ENCODE measurements at regions not wholly inside any gene's neighbourhood (a gene's known extent, or its start where the extent isn't known, plus 50 kb on each side); places are given as distances from the start of the nearest gene placed in this dataset.

DNA sequence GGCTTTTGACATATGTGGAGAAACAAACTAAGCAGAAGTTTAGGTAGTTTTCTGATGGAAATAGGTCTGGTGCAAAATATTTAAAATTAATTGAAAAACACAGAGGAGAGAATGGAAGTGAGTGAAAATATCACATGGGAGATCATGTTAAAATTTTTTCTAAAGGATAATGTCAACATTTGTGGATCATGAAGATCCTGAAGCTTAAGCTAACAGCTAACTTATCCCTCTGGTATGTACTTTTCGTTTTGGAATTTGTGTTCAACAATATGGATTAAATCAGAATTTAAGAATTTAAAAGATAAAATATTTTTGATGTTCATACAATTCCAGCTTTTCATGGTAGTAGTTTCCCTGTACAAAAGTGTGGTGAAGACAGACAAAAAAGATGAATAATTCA, 572.8 kb upstream of the FAM241A start:
- no peaks in the 10 kb centered on the region for H3K27me3 Mint-ChIP-seq (ENCODE audit: low read depth)
- H3K4me1 Mint-ChIP-seq = peaks cover 2% of the 10 kb centered on the region
- peaks cover 19% of the 10 kb centered on the region for H3K9me3 Mint-ChIP-seq
- no peak overlapping the region for H3K27ac Mint-ChIP-seq
- no peak for DNase-seq (ENCODE audit: low spot score in 2 of 2, unreplicated experiment in 2 of 2)
- H3K36me3 Mint-ChIP-seq = no peaks in the 10 kb centered on the region
- H3K4me3 Mint-ChIP-seq = no peak overlapping the region
- TF ChIP-seq, protein P1, sequence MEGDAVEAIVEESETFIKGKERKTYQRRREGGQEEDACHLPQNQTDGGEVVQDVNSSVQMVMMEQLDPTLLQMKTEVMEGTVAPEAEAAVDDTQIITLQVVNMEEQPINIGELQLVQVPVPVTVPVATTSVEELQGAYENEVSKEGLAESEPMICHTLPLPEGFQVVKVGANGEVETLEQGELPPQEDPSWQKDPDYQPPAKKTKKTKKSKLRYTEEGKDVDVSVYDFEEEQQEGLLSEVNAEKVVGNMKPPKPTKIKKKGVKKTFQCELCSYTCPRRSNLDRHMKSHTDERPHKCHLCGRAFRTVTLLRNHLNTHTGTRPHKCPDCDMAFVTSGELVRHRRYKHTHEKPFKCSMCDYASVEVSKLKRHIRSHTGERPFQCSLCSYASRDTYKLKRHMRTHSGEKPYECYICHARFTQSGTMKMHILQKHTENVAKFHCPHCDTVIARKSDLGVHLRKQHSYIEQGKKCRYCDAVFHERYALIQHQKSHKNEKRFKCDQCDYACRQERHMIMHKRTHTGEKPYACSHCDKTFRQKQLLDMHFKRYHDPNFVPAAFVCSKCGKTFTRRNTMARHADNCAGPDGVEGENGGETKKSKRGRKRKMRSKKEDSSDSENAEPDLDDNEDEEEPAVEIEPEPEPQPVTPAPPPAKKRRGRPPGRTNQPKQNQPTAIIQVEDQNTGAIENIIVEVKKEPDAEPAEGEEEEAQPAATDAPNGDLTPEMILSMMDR (IDR thresholded peaks at IDR 0.05; ENCODE audit: unreplicated experiment) = no peak

GRCh38 chr4:111573386-111573785, 571.9 kb upstream of the FAM241A start:
- DNase-seq (ENCODE audit: low spot score in 2 of 2, unreplicated experiment in 2 of 2) = no peak
- no peaks in the 10 kb centered on the region for H3K36me3 Mint-ChIP-seq
- H3K4me1 Mint-ChIP-seq = peaks cover 2% of the 10 kb centered on the region
- H3K4me3 Mint-ChIP-seq = no peak overlapping the region
- H3K27ac Mint-ChIP-seq = no peak overlapping the region
- H3K27me3 Mint-ChIP-seq (ENCODE audit: low read depth) = no peaks in the 10 kb centered on the region
- TF ChIP-seq, protein P1 (IDR thresholded peaks at IDR 0.05; ENCODE audit: unreplicated experiment) = no peak
- peaks cover 10% of the 10 kb centered on the region for H3K9me3 Mint-ChIP-seq

GRCh38 chr4:111579767-111580166, 565.5 kb upstream of the FAM241A start:
- peaks cover 17% of the 10 kb centered on the region for H3K9me3 Mint-ChIP-seq
- TF ChIP-seq, protein P1 (IDR thresholded peaks at IDR 0.05; ENCODE audit: unreplicated experiment) = no peak
- no peaks in the 10 kb centered on the region for H3K4me1 Mint-ChIP-seq
- H3K27ac Mint-ChIP-seq = no peak overlapping the region
- peaks cover 8% of the 10 kb centered on the region for H3K36me3 Mint-ChIP-seq
- no peak for DNase-seq (ENCODE audit: low spot score in 2 of 2, unreplicated experiment in 2 of 2)
- H3K4me3 Mint-ChIP-seq = no peak overlapping the region
- no peaks in the 10 kb centered on the region for H3K27me3 Mint-ChIP-seq (ENCODE audit: low read depth)

- no peaks in the 10 kb centered on the region for H3K27me3 Mint-ChIP-seq (ENCODE audit: low read depth)
These were observed 549.8 kb upstream of the FAM241A start for GRCh38 chr4:111595456-111595855.

DNA sequence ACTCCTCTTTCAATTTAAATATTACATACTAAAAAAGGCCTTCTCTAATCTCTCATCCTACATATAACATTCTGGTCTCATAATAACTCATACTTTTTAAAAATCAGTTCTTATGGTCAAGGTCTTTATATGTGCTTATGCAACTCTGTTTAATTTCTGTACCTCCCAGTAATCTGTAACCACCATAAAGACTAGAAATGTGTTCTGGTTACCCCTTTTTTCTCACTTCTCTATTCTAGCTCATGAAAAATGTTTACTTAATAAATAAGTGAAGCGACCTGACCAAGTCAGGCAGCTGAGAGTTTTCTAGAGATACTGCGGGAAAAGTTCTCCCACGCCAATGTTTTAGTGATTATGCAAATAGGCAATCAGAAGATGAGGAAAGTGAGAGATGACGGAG, 548.8 kb upstream of the FAM241A start:
- TF ChIP-seq, protein P1 (IDR thresholded peaks at IDR 0.05; ENCODE audit: unreplicated experiment) = no peak
- Mint-ChIP-seq H3K27me3 (ENCODE audit: low read depth) (no peaks in the 10 kb centered on the region), H3K9me3 (peaks cover 6% of the 10 kb centered on the region), H3K4me3 (no peak overlapping the region), H3K36me3 (no peaks in the 10 kb centered on the region), H3K4me1 (peaks cover 2% of the 10 kb centered on the region), H3K27ac (no peak overlapping the region)
- no peak for DNase-seq (ENCODE audit: low spot score in 2 of 2, unreplicated experiment in 2 of 2)

More at GRCh38 chr4:111595456-111595855, 549.8 kb upstream of the FAM241A start:
- TF ChIP-seq, protein P1 (IDR thresholded peaks at IDR 0.05; ENCODE audit: unreplicated experiment) = no peak
- no peaks in the 10 kb centered on the region for H3K36me3 Mint-ChIP-seq
- H3K4me1 Mint-ChIP-seq = peaks cover 3% of the 10 kb centered on the region
- DNase-seq (ENCODE audit: low spot score in 2 of 2, unreplicated experiment in 2 of 2) = no peak
- peaks cover 6% of the 10 kb centered on the region for H3K9me3 Mint-ChIP-seq
- no peak overlapping the region for H3K27ac Mint-ChIP-seq
- H3K4me3 Mint-ChIP-seq = no peak overlapping the region

GRCh38 chr4:111601671-111602070, 543.6 kb upstream of the FAM241A start:
- TF ChIP-seq, protein P1 (IDR thresholded peaks at IDR 0.05; ENCODE audit: unreplicated experiment) = no peak
- Mint-ChIP-seq H3K27ac (no peak overlapping the region), H3K4me3 (no peak overlapping the region), H3K27me3 (ENCODE audit: low read depth) (no peaks in the 10 kb centered on the region), H3K4me1 (no peaks in the 10 kb centered on the region), H3K9me3 (peaks cover 11% of the 10 kb centered on the region), H3K36me3 (no peaks in the 10 kb centered on the region)
- DNase-seq (ENCODE audit: low spot score in 2 of 2, unreplicated experiment in 2 of 2) = no peak
